NCI-H2196 treated with DMSO at 0.1 percent for 48 hours (cell line): ENCODE measurements at regions not wholly inside any gene's neighbourhood (a gene's known extent, or its start where the extent isn't known, plus 50 kb on each side); places are given as distances from the start of the nearest gene placed in this dataset.
"Not testable (repeated sequence)": the region's sequence is repeated elsewhere in the genome, so short reads cannot be mapped to it uniquely, and the experiment has no call there.

ENCODE experiments used
- DNase-seq: peaks from one replicate; lab custom pipeline; 2025; ENCODE audit not compliant: unreplicated experiment; lab: John Stamatoyannopoulos, UW

DNA sequence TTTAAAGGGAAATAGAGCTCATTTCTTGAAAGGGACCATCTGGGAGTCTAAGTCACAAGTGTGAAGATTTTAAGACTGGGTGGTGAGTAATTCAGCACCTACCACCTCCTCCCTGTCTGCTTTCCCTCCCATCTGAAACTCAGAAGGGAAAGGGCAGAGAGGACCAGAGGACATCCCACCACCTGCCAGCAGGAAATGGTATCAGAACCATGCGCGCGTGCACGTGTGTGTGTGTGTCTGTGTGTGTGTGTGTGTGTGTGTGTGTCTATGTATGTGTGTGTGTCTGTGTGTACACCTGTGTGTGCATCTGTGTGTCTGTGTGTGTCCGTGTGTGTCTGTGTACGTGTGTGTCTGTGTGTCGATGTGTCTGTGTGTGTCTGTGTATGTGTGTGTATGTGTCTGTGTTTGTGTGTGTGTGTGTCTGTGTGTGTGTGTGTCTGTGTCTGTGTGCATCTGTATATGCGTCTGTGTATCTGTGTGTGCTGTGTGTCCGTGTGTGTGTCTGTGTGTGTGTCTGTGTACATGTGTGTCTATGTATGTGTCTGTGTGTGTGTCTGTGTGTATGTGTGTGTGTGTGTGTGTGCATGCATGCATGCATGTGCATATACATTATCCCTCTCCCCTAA lies 76.8 kb downstream of the ZFP36L2 start:
- no peak for DNase-seq

DNA sequence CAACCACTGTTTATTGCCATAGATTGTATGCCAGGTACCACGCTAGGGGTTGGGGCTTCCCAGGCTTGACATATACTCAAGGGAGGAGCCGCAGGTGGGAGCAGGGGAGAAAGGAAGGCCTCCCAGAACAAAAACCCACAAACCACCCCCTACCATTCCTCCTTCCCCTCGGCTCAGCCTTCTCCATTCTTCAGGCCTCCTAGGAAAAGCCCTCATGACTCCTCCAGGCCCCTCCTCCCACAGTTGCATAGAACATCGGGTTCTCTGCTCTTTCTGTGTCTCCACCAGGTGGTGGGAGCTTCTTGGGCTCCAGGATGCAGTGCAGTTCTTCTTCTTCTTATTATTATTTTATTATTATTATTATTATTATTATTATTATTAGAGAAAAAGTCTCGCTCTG lies 80.3 kb downstream of the ZFP36L2 start:
- no peak for DNase-seq

DNA sequence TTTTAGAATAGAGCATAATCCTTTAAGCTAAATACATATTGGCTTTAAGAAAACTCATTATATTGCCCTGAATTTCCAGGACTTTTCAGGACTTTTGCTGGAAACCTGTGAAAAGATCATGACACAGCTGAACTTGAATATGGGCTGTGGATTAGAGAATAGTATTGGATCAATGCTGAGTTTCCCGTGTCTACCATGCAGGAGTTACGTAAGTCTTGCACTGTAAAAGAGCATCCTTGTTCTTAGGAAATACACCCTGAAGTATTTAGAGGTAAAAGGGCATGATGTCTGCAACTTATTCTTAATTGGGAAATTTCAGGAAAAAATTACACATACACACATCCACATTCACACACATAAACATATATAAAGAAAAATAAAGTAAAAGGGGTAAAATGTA lies 82.1 kb downstream of the ZFP36L2 start:
- DNase-seq, result no peak

DNA sequence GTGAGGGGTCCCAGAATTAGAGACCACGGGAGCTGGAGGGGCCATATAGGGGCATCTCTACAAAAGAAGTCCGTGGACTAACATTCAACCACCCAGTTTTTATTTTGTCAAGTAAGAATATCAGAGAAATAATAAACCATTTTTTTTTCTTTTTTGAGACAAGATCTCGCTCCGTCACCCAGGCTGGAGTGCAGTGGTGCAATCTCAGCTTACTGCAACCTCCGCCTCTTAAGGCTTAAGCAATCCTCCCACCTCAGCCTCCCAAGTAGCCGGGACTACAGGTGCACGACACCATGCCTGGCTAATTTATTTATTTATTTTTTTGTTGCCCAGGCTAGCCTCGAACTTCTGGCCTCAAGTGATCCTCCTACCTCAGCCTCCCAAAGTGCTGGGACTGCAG lies 82.7 kb downstream of the ZFP36L2 start:
- DNase-seq, result no peak

GRCh38 chr2:43142921-43143438 lies 83.4 kb downstream of the ZFP36L2 start:
- no peak for DNase-seq

DNA sequence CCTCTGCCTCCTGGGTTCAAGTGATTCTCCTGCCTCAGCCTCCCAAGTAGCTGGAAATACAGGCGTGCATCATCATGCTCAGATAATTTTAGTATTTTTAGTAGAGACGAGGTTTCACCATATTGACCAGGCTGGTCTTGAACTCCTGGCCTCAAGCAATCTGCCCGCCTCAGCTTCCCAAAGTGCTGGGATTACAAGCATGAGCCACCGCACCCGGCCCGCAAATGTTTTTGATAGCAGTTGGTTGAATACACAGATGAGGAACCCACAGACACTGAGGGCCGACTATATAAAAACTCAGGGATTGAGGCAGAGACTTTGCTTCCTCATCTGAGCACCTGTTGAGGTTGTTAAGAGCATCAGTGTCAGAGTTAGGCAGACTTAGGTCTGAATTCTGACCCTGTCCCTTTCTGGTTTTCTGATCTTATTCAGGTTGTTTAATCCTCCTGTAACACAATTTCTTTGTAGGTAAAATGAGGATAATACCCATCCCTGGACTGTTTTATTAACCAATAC lies 84.7 kb downstream of the ZFP36L2 start:
- not testable (repeated sequence) for DNase-seq

- DNase-seq, result no peak
Observed at GRCh38 chr2:43139996-43140621, 86.3 kb downstream of the ZFP36L2 start.

DNA sequence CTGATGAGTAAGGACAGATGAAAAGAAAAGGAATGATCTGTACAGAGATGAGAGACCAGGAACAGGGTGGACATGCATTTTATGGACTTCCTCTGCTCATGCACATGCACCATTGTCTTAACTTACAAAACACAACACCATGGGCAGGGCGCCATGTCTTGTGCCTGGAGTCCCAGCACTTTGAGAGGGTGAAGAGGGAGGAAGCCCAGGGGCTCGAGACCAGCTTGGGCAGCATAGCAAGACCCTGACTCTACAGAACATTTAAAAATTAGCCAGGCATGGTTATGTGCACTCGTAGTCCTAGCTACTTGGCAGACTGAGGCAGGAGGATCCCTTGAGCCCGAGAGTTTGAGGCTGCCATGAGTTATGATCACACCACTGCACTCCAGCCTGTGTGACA lies 86.9 kb downstream of the ZFP36L2 start:
- no peak for DNase-seq

DNA sequence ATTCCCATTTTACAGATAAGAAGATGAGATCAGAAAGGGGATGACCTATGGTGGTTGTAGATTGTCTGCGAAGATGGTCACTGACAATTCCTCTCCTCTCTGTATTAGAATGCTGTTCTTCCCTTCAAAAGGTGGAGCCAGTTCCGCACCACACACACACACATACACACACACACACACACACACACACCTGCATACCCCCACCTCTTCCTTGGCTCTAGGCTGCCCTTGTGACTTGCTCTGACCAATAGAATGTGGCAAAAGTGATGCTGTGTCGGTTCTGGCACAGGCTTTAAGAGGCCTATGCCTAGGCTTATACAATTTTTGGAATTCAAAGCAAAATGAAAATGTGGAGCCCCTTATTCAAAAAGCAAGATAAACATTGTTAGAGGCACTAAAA lies 88.0 kb downstream of the ZFP36L2 start:
- no peak for DNase-seq

- DNase-seq, result no peak
Observed at GRCh38 chr2:43136876-43137275, 89.5 kb downstream of the ZFP36L2 start.

GRCh38 chr2:43136011-43136799 lies 90.2 kb downstream of the ZFP36L2 start:
- no peak for DNase-seq

DNA sequence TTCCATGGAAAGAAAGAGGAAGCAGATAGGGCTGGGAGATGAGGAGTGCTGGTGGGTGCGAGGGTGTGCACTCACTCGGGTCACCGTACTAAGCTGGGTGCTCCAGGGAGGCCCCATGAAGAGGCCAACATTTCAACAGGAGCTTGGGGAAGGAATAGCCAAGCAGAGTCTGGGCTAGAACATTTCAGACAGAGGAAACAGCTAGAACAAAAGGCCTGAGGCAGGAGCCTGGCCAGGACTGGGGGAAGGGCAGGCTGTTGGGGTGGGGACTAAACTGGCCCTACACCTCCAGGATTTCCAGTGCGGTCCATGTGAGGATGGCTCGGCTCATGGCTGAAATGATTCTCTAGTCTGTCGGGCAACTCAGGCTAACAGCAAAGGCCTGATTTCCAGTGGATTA lies 90.8 kb downstream of the ZFP36L2 start:
- no peak for DNase-seq

DNA sequence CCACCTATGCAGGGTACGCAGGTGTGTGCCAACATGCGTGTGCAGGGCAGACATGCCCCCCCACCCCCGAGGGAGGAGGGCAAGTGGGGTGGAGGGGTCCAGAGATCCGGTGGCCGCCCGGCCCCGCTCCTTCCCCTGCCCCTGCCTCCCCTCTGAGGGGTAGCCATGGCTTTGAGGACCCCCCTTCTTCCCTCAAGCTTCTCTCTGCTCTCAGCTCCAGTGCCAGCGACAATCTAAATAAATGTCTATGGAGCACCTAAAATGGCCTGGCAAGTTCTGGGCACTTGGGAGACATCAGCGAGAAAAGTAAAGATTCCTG lies 91.9 kb downstream of the ZFP36L2 start:
- no peak for DNase-seq

- DNase-seq, result no peak
Observed at GRCh38 chr2:43133708-43134570, 92.5 kb downstream of the ZFP36L2 start.

- DNase-seq, result no peak
Observed at GRCh38 chr2:43133336-43133707, 93.1 kb downstream of the ZFP36L2 start.

GRCh38 chr2:43132683-43133301 lies 93.6 kb downstream of the ZFP36L2 start:
- no peak for DNase-seq

GRCh38 chr2:43131890-43132682 lies 94.3 kb downstream of the ZFP36L2 start:
- no peak for DNase-seq

- no peak for DNase-seq
Observed at GRCh38 chr2:43131051-43131889, 95.1 kb downstream of the ZFP36L2 start.

- no peak for DNase-seq
Observed at GRCh38 chr2:43130548-43130875, 95.9 kb downstream of the ZFP36L2 start.
